Common myeloid progenitor, CD34-positive (primary cell): ENCODE measurements at regions not wholly inside any gene's neighbourhood (a gene's known extent, or its start where the extent isn't known, plus 50 kb on each side); places are given as distances from the start of the nearest gene placed in this dataset.
A peak's percentile ranks its signal among the peaks of the same experiment; 100 is the strongest.

Experiments
- CTCF ChIA-PET: fragments of 350-600 bp; sonication (Branson Sonifier 250); formaldehyde crosslinking; loops from one replicate; lab custom pipeline; 2021; ENCODE audit warnings: antibody characterized with exemption; lab: Charles Lee
- POLR2A ChIA-PET: fragments of 350-600 bp; sonication (Branson Sonifier 250); formaldehyde crosslinking; loops from one replicate; lab custom pipeline; 2021; ENCODE audit warnings: antibody characterized with exemption; lab: Charles Lee
- DNase-seq, 3 donors: peaks; one replicate each; pipeline versions ENCODE4 v3.0.0 to v3.0.0-alpha.2; 2013
- H3K27ac ChIP-seq, 2 experiments: 1 replicate in 1 of 2; 2 replicates in 1 of 2; pipeline ENCODE4 v1.7.0; 2013; ENCODE audit warnings: inconsistent platforms in 2 of 2, low read length in 2 of 2, mild to moderate bottlenecking in 2 of 2, low read depth in 1 of 2, moderate library complexity in 1 of 2; ENCODE audit not compliant: severe bottlenecking in 2 of 2, insufficient read depth in 1 of 2, poor library complexity in 1 of 2
- H3K27me3 ChIP-seq, 5 experiments: replicated peaks in 2 of 5; 1 replicate in 3 of 5; 2 replicates in 2 of 5; pipeline versions ENCODE4 v1.6.1 to v1.7.0; 2013; ENCODE audit warnings: low read length in 4 of 5, mild to moderate bottlenecking in 2 of 5, moderate library complexity in 2 of 5, inconsistent platforms in 1 of 5; ENCODE audit not compliant: insufficient read depth in 5 of 5, control insufficient read depth in 4 of 5
- H3K36me3 ChIP-seq, 4 experiments: 1 replicate in 2 of 4; 2 replicates in 2 of 4; pipeline versions ENCODE4 v1.6.1 to v1.7.0; 2013; ENCODE audit warnings: low read length in 3 of 4, control low read depth in 1 of 4, mild to moderate bottlenecking in 1 of 4; ENCODE audit not compliant: control insufficient read depth in 4 of 4, insufficient read depth in 4 of 4
- H3K4me1 ChIP-seq, 4 experiments: 1 replicate in 3 of 4; 2 replicates in 1 of 4; pipeline versions ENCODE4 v1.6.1 to v1.7.1; 2013; ENCODE audit warnings: low read length in 3 of 4, mild to moderate bottlenecking in 3 of 4, control low read depth in 1 of 4, inconsistent platforms in 1 of 4, moderate library complexity in 1 of 4; ENCODE audit not compliant: control insufficient read depth in 4 of 4, insufficient read depth in 4 of 4; ENCODE audit errors: control extremely low read depth in 1 of 4
- H3K4me3 ChIP-seq, 7 experiments: 1 replicate in 4 of 7; 2 replicates in 3 of 7; pipeline versions ENCODE4 v1.5.1 to v1.7.0; 2013; ENCODE audit warnings: mild to moderate bottlenecking in 7 of 7, low read length in 6 of 7, moderate library complexity in 6 of 7, inconsistent platforms in 2 of 7, low read depth in 2 of 7, control low read depth in 1 of 7; ENCODE audit not compliant: insufficient read depth in 4 of 7, control insufficient read depth in 1 of 7; ENCODE audit errors: extremely low read depth in 1 of 7
- H3K9me3 ChIP-seq, 5 experiments: 1 replicate in 4 of 5; 2 replicates in 1 of 5; pipeline versions ENCODE4 v1.6.1 to v1.7.1; 2013; ENCODE audit warnings: low read length in 4 of 5, mild to moderate bottlenecking in 2 of 5, inconsistent platforms in 1 of 5, low read depth in 1 of 5, moderate library complexity in 1 of 5; ENCODE audit not compliant: control insufficient read depth in 4 of 5, insufficient read depth in 2 of 5; ENCODE audit errors: control extremely low read depth in 1 of 5
- WGBS: methylation state at CpG from one replicate; pipeline ENCODE4 v1.1.5; 2013; ENCODE audit not compliant: insufficient coverage; 5-methylcytosine and 5-hydroxymethylcytosine counted together

DNA sequence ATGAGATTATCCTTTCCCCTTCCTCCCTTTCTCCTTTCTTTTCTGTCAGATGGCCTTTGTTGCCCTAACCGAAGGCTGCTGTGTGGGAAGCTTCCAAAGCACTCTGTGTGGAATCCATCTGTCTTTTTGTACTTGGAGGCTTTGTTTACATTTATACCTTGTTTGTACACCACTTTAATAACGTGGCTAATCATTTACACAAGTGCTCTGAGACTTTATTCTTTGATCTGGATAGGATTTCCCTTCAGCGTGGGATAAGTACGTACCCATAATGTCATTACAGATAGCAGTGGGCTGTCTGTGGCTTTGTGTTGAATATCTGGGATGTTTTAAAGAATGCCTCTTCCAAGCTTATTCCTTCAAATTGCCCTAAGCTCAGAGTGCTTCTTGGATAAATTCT, 684.7 kb upstream of the SLITRK5 start:
- Histone ChIP-seq H3K27me3 (no peaks in the 10 kb centered on the region), H3K36me3 (no peaks in the 10 kb centered on the region), H3K4me1 (no peaks in the 10 kb centered on the region), H3K27ac (no peak overlapping the region), H3K4me3 (no peak overlapping the region), H3K9me3 (no peaks in the 10 kb centered on the region)
- WGBS, result 100% methylated on average over 1 of the region's 4 CpGs
- POLR2A ChIA-PET, result no interaction called here
- CTCF ChIA-PET, result no interaction called here
- no peak for DNase-seq

GRCh38 chr13:86992251-86992650, 678.9 kb upstream of the SLITRK5 start:
- DNase-seq, result peak; percentile 24 to 65 (median 52)
- no peaks in the 10 kb centered on the region for H3K27me3 ChIP-seq
- H3K27ac ChIP-seq, result no peak overlapping the region
- H3K36me3 ChIP-seq, result no peaks in the 10 kb centered on the region
- peaks cover 0 to 6% (median 4%) of the 10 kb centered on the region in 5 experiments for H3K9me3 ChIP-seq
- peaks cover 0 to 4% (median 2%) of the 10 kb centered on the region in 4 experiments for H3K4me1 ChIP-seq
- H3K4me3 ChIP-seq, result no peak overlapping the region
- POLR2A ChIA-PET, result no interaction called here
- CTCF ChIA-PET, result no interaction called here

GRCh38 chr13:87003265-87003664, 667.9 kb upstream of the SLITRK5 start:
- Histone ChIP-seq H3K27me3 (no peaks in the 10 kb centered on the region), H3K4me3 (no peak overlapping the region), H3K27ac (no peak overlapping the region), H3K9me3 (peaks cover 0 to 5% (median 0%) of the 10 kb centered on the region in 5 experiments), H3K4me1 (no peaks in the 10 kb centered on the region), H3K36me3 (no peaks in the 10 kb centered on the region)
- ChIA-PET CTCF (interaction anchor here (1.0 kb wide), 1 partner anchor 270 kb away, joined by 4 read pairs; no protein-coding TSS in a partner anchor), POLR2A (no interaction called here)
- DNase-seq, result no peak

DNA sequence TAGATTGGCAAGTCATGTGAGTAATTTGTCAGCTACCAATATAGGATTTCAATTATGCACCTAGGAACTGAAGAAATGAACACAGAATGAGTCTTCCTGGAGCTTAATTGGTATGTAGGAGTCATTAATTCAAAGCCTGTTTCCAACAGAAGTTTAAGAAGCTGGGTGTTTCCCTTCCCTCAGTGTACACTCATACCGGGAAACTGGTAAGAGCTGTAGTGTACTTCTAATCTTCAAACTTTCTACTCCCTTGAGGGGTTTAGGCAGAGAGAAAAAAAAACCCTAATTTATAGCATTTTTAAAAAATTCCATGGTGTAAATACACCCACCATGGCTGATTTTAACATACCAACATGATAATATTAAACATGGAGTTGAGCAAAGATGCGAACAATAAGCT, 665.7 kb upstream of the SLITRK5 start:
- H3K27ac ChIP-seq, result no peak overlapping the region
- CTCF ChIA-PET, result no interaction called here
- H3K36me3 ChIP-seq, result no peaks in the 10 kb centered on the region
- POLR2A ChIA-PET, result no interaction called here
- no peaks in the 10 kb centered on the region for H3K4me1 ChIP-seq
- DNase-seq, result no peak
- no peak overlapping the region for H3K4me3 ChIP-seq
- H3K9me3 ChIP-seq, result peaks cover 2 to 14% (median 7%) of the 10 kb centered on the region in 5 experiments
- H3K27me3 ChIP-seq, result no peaks in the 10 kb centered on the region
- no CpG with 5 or more reads among the region's 2 CpGs for WGBS

- ChIA-PET POLR2A (no interaction called here), CTCF (no interaction called here)
- Histone ChIP-seq H3K36me3 (no peaks in the 10 kb centered on the region), H3K27me3 (no peaks in the 10 kb centered on the region), H3K9me3 (peaks cover 0 to 5% (median 0%) of the 10 kb centered on the region in 5 experiments), H3K27ac (no peak overlapping the region), H3K4me3 (no peak overlapping the region), H3K4me1 (no peaks in the 10 kb centered on the region)
- WGBS, result 98% methylated on average over 5 of the region's 7 CpGs
- DNase-seq, result no peak
These were observed 635.6 kb upstream of the SLITRK5 start for GRCh38 chr13:87035526-87035925.

GRCh38 chr13:87042946-87043345, 628.2 kb upstream of the SLITRK5 start:
- H3K4me1 ChIP-seq, result no peaks in the 10 kb centered on the region
- ChIA-PET CTCF (no interaction called here), POLR2A (no interaction called here)
- H3K4me3 ChIP-seq, result no peak overlapping the region
- peaks cover 0 to 6% (median 0%) of the 10 kb centered on the region in 5 experiments for H3K9me3 ChIP-seq
- no peaks in the 10 kb centered on the region for H3K27me3 ChIP-seq
- no peak overlapping the region for H3K27ac ChIP-seq
- DNase-seq, result no peak
- no peaks in the 10 kb centered on the region for H3K36me3 ChIP-seq
- WGBS, result no CpG with 5 or more reads among the region's 1 CpG

GRCh38 chr13:87052731-87053130, 618.4 kb upstream of the SLITRK5 start:
- 100% methylated on average over 1 of the region's 4 CpGs for WGBS
- Histone ChIP-seq H3K4me3 (no peak overlapping the region), H3K9me3 (peaks cover 0 to 3% (median 0%) of the 10 kb centered on the region in 5 experiments), H3K27ac (no peak overlapping the region), H3K27me3 (no peaks in the 10 kb centered on the region), H3K4me1 (no peaks in the 10 kb centered on the region), H3K36me3 (no peaks in the 10 kb centered on the region)
- ChIA-PET CTCF (no interaction called here), POLR2A (no interaction called here)
- no peak for DNase-seq
